WTC11 (cell line): ENCODE measurements at regions not wholly inside any gene's neighbourhood (a gene's known extent, or its start where the extent isn't known, plus 50 kb on each side); places are given as distances from the start of the nearest gene placed in this dataset.
A peak's percentile ranks its signal among the peaks of the same experiment; 100 is the strongest.

Experiments
- ATAC-seq: fragments of 200-7000 bp; cut with Tn5 transposase; 2 replicates; pipeline ENCODE4 v1.10.0; 2021; ENCODE audit warnings: mild to moderate bottlenecking, moderate library complexity
- CTCF ChIA-PET: fragments of 300-600 bp; sonication (Branson Sonifier 250); formaldehyde crosslinking; loops from one replicate; lab custom pipeline; 2021; ENCODE audit warnings: antibody characterized with exemption; lab: Charles Lee
- POLR2A ChIA-PET: fragments of 350-600 bp; sonication (Branson Sonifier 250); formaldehyde crosslinking; loops from one replicate; lab custom pipeline; 2021; ENCODE audit warnings: antibody characterized with exemption; lab: Charles Lee
- DNase-seq: peaks from one replicate; pipeline ENCODE4 v3.0.0; 2021; ENCODE audit warnings: low spot score
- H3K27ac Mint-ChIP-seq: 2 replicates; pipeline ENCODE4 v1.8.0; 2021; ENCODE audit warnings: mixed read lengths
- H3K27me3 Mint-ChIP-seq: 2 replicates; pipeline ENCODE4 v1.8.0; 2021; ENCODE audit warnings: low read depth, mild to moderate bottlenecking, moderate library complexity, mixed read lengths
- H3K36me3 Mint-ChIP-seq: 2 replicates; pipeline ENCODE4 v1.8.0; 2021; ENCODE audit warnings: mixed read lengths
- H3K4me1 Mint-ChIP-seq: 2 replicates; pipeline ENCODE4 v1.8.0; 2022; ENCODE audit warnings: mixed read lengths
- H3K4me3 Mint-ChIP-seq: 2 replicates; pipeline ENCODE4 v1.8.0; 2021; ENCODE audit warnings: mild to moderate bottlenecking, moderate library complexity, mixed read lengths
- H3K9me3 Mint-ChIP-seq: 2 replicates; pipeline ENCODE4 v1.8.0; 2021; ENCODE audit warnings: mixed read lengths
- AFF4 ChIP-seq: sonication (generic); formaldehyde crosslinking; IDR thresholded peaks from 2 replicates; pipeline ENCODE4 v1.8.1; 2023; ENCODE audit warnings: mild to moderate bottlenecking, missing genetic modification reagents, borderline replicate concordance
- CREM ChIP-seq: sonication (generic); formaldehyde crosslinking; IDR thresholded peaks from 2 replicates; pipeline ENCODE4 v1.8.1; 2022; ENCODE audit warnings: mild to moderate bottlenecking, missing genetic modification reagents, moderate library complexity
- E2F1 ChIP-seq: sonication (generic); formaldehyde crosslinking; IDR thresholded peaks from 2 replicates; pipeline ENCODE4 v1.8.0; 2022; ENCODE audit warnings: mild to moderate bottlenecking, missing genetic modification reagents
- ELF4 ChIP-seq: sonication (generic); formaldehyde crosslinking; IDR thresholded peaks from 2 replicates; pipeline ENCODE4 v1.8.1; 2022; ENCODE audit warnings: low read depth, mild to moderate bottlenecking, moderate library complexity, missing genetic modification reagents
- EMX1 ChIP-seq: fragments of 250-450 bp; sonication (Bioruptor Pico); IDR thresholded peaks from 2 replicates; pipeline ENCODE4 v1.8.0; 2021; ENCODE audit warnings: mild to moderate bottlenecking
- FOXP4 ChIP-seq: sonication (generic); formaldehyde crosslinking; IDR thresholded peaks from 2 replicates; pipeline ENCODE4 v1.8.0; 2022; ENCODE audit warnings: mild to moderate bottlenecking, missing genetic modification reagents
- NFYB ChIP-seq: sonication (generic); formaldehyde crosslinking; conservative IDR thresholded peaks from 2 replicates; pipeline ENCODE4 v1.8.0; 2022; ENCODE audit warnings: low read depth, missing genetic modification reagents
- NR1H2 ChIP-seq: sonication (generic); formaldehyde crosslinking; IDR thresholded peaks from 2 replicates; pipeline ENCODE4 v1.9.0; 2021; ENCODE audit warnings: mild to moderate bottlenecking, moderate library complexity, missing genetic modification reagents
- RORB ChIP-seq: fragments of 250-450 bp; sonication (Bioruptor Pico); IDR thresholded peaks from 2 replicates; pipeline ENCODE4 v1.9.0; 2021; ENCODE audit warnings: mild to moderate bottlenecking
- SMAD4 ChIP-seq: sonication (generic); formaldehyde crosslinking; IDR thresholded peaks from 2 replicates; pipeline ENCODE4 v1.8.0; 2022; ENCODE audit warnings: mild to moderate bottlenecking, missing genetic modification reagents
- SP1 ChIP-seq: sonication (generic); formaldehyde crosslinking; conservative IDR thresholded peaks from 2 replicates; pipeline ENCODE4 v1.8.1; 2022; ENCODE audit warnings: missing genetic modification reagents
- ZNF281 ChIP-seq: sonication (generic); formaldehyde crosslinking; IDR thresholded peaks from 2 replicates; pipeline ENCODE4 v1.8.0; 2023; ENCODE audit warnings: mild to moderate bottlenecking, missing genetic modification reagents
- ZNF396 ChIP-seq: fragments of 250-450 bp; sonication (Bioruptor Pico); IDR thresholded peaks from 2 replicates; pipeline ENCODE4 v1.8.0; 2021; ENCODE audit warnings: mild to moderate bottlenecking, moderate library complexity, borderline replicate concordance
- TF ChIP-seq, protein P1 (sequence below): sonication (generic); formaldehyde crosslinking; IDR thresholded peaks from 2 replicates; pipeline ENCODE4 v1.8.0; 2023; ENCODE audit warnings: missing genetic modification reagents
- TF ChIP-seq, protein P2 (sequence below): sonication (generic); formaldehyde crosslinking; conservative IDR thresholded peaks from 2 replicates; pipeline ENCODE4 v1.8.1; 2023; ENCODE audit warnings: mild to moderate bottlenecking, low read depth, missing genetic modification reagents, moderate library complexity
- TF ChIP-seq, protein P3 (sequence below): sonication (generic); formaldehyde crosslinking; IDR thresholded peaks from 2 replicates; pipeline ENCODE4 v1.8.1; 2023; ENCODE audit warnings: mild to moderate bottlenecking, moderate library complexity, missing genetic modification reagents

DNA sequence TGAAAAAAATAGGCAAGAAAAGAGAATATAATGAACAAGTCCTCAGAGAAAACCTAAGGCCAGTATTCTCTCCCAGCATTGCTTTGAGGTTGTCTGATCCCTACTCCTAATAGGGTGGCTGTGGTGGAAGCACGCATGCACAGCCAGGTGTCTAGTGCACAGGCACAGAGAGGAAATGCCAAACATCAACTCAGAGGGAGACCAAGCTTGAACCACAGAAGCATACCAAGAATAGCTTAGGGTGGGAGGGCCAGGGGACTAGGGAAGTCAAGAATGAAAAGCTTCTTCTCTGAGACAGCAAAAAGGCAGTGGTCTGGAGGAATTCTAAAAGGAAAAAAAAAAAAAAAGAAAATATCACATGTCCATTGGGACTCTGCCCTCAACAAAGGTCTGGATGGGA lies 244.1 kb upstream of the API5 start (continued):
- TF ChIP-seq E2F1 (CRISPR knock-in tag), result no peak

- ATAC-seq (peak; percentile 55), DNase-seq (no peak)
- H3K36me3 Mint-ChIP-seq, result peaks cover 17% of the 10 kb centered on the region
- peaks cover 26% of the 10 kb centered on the region for H3K9me3 Mint-ChIP-seq
- peak overlapping the region; percentile 32 for H3K4me3 Mint-ChIP-seq
- TF ChIP-seq, protein P1, sequence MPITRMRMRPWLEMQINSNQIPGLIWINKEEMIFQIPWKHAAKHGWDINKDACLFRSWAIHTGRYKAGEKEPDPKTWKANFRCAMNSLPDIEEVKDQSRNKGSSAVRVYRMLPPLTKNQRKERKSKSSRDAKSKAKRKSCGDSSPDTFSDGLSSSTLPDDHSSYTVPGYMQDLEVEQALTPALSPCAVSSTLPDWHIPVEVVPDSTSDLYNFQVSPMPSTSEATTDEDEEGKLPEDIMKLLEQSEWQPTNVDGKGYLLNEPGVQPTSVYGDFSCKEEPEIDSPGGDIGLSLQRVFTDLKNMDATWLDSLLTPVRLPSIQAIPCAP (CRISPR knock-in tag), result no peak
- TF ChIP-seq NR1H2 (no peak), NFYB (CRISPR knock-in tag) (no peak), EMX1 (no peak), ZNF281 (CRISPR knock-in tag) (no peak), ZNF396 (CRISPR knock-in tag) (no peak), RORB (CRISPR knock-in tag) (no peak), CREM (CRISPR knock-in tag) (no peak), ELF4 (CRISPR knock-in tag) (no peak), FOXP4 (no peak), SMAD4 (CRISPR knock-in tag) (no peak)
- TF ChIP-seq, protein P2, sequence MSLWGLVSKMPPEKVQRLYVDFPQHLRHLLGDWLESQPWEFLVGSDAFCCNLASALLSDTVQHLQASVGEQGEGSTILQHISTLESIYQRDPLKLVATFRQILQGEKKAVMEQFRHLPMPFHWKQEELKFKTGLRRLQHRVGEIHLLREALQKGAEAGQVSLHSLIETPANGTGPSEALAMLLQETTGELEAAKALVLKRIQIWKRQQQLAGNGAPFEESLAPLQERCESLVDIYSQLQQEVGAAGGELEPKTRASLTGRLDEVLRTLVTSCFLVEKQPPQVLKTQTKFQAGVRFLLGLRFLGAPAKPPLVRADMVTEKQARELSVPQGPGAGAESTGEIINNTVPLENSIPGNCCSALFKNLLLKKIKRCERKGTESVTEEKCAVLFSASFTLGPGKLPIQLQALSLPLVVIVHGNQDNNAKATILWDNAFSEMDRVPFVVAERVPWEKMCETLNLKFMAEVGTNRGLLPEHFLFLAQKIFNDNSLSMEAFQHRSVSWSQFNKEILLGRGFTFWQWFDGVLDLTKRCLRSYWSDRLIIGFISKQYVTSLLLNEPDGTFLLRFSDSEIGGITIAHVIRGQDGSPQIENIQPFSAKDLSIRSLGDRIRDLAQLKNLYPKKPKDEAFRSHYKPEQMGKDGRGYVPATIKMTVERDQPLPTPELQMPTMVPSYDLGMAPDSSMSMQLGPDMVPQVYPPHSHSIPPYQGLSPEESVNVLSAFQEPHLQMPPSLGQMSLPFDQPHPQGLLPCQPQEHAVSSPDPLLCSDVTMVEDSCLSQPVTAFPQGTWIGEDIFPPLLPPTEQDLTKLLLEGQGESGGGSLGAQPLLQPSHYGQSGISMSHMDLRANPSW (CRISPR knock-in tag), result no peak
- POLR2A ChIA-PET, result no interaction called here
- CTCF ChIA-PET, result interaction anchor here (0.6 kb wide), 1 partner anchor 523 kb away, joined by 3 read pairs; no protein-coding TSS in a partner anchor
- no peaks in the 10 kb centered on the region for H3K27me3 Mint-ChIP-seq
- peaks cover 75% of the 10 kb centered on the region for H3K4me1 Mint-ChIP-seq
- H3K27ac Mint-ChIP-seq, result peak overlapping the region; percentile 96
Measured at GRCh38 chr11:43071338-43071737, 240.5 kb upstream of the API5 start.

DNA sequence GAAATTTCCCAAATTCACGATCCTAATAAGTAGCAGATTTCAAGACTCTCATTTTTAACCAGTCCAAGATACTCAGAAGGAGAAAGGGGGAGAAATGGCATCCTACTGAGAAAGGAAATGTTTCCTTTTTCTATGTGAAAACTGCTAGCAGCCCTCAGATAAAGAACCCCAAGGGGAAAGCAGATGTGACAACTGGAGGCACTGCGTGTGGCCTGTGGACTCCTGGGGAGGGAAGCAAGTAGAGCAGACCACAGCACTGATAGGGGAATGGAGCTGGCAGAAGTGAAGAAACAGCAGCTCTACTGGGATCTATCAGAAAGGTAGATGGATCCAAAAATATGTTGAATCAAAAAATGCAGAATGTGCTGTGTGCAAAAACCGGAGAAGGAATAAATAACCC lies 239.7 kb upstream of the API5 start:
- peaks cover 17% of the 10 kb centered on the region for H3K36me3 Mint-ChIP-seq
- CTCF ChIA-PET, result no interaction called here
- H3K27me3 Mint-ChIP-seq, result no peaks in the 10 kb centered on the region
- TF ChIP-seq SP1 (CRISPR knock-in tag) (peak; percentile 41; the same call in 1 of the 2 replicates), AFF4 (no peak), FOXP4 (peak; percentile 47; the same call in 1 of the 2 replicates)
- TF ChIP-seq, protein P3, sequence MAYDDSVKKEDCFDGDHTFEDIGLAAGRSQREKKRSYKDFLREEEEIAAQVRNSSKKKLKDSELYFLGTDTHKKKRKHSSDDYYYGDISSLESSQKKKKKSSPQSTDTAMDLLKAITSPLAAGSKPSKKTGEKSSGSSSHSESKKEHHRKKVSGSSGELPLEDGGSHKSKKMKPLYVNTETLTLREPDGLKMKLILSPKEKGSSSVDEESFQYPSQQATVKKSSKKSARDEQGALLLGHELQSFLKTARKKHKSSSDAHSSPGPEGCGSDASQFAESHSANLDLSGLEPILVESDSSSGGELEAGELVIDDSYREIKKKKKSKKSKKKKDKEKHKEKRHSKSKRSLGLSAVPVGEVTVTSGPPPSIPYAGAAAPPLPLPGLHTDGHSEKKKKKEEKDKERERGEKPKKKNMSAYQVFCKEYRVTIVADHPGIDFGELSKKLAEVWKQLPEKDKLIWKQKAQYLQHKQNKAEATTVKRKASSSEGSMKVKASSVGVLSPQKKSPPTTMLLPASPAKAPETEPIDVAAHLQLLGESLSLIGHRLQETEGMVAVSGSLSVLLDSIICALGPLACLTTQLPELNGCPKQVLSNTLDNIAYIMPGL, result no peak

More for the DNA sequence above, 239.7 kb upstream of the API5 start:
- H3K27ac Mint-ChIP-seq, result peak overlapping the region; percentile 73
- peak; percentile 87 for ATAC-seq
- POLR2A ChIA-PET, result no interaction called here
- H3K4me1 Mint-ChIP-seq, result peaks cover 74% of the 10 kb centered on the region
- DNase-seq, result peak; percentile 49
- peaks cover 26% of the 10 kb centered on the region for H3K9me3 Mint-ChIP-seq
- H3K4me3 Mint-ChIP-seq, result peak overlapping the region; percentile 32
